Left kidney (tissue), 1 donor: ENCODE measurements at regions not wholly inside any gene's neighbourhood (a gene's known extent, or its start where the extent isn't known, plus 50 kb on each side); places are given as distances from the start of the nearest gene placed in this dataset.

Experiments used
- DNase-seq: peaks from one replicate; pipeline ENCODE4 v3.0.0-alpha.2; 2013

GRCh38 chr2:133768658-133769435, 200.6 kb upstream of the NCKAP5 start:
- no peak for DNase-seq

DNA sequence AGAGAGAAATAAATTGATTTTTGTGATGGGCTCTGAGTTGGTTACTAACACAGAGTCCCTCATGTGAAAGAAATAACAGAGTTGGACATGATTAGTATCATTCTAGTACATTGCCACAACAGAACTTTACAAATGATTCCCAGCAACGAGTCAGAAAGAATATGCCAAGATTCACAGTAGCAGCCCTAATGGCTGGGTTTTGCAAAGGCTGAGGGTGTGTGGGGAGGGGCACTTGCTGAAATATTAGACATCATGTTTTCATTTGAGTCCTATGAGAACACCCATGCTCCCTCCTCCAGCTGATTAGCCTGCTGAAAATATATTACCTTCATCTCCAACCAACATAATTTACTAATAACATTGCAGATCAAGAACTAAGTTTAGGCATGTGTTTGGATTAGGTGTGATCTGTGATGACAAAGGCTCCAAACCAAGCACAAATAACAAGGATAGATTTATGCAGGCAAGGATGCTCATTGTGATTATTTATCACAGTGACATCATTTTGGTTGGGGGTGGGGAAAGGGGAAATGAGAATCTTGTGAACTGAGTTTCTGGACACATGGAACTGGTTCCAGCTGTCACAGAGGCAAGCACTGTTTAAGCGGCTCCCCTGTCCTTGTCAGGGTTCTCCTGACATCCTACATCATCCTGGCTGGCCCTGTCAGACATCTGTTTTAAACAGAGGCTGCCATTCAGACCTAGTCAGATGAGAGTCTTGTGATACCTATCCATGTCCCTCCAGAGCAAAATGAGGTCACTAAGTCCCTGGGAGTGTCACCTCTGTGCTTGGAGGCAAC, 205.8 kb upstream of the NCKAP5 start:
- no peak for DNase-seq

GRCh38 chr2:133774654-133775015, 206.4 kb upstream of the NCKAP5 start:
- DNase-seq, result no peak

DNA sequence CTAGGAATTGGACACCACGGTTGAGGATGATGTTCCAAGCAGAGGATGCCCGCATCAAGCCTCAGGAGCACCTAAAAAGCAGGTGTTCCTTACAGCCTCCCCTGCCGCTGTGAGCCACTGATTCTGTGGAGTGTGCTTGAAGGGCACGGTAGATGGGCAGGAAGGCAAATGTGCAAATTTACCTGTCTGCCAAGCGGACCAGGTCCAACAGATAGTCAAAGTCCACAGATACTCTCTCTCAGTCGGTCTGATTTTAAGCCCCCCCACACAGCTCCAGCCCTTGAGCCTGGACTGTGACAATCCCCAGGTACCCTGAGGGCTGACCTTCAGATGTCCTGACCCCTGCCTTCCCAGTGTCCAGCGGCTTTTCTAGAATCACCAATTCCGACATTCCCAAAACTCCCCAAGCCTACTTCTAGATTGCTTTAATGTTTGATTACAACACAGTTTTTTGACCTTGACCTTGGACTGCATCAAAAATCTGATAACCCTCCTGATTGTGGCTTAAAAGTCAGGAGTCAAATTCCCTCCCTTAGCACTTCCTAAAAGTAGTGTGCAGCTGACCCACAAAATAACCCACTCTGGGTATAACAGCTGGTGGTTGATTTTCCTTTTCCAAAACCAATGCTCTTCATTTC, 208.8 kb upstream of the NCKAP5 start:
- DNase-seq, result no peak

GRCh38 chr2:133777574-133777960, 209.3 kb upstream of the NCKAP5 start:
- DNase-seq, result no peak

GRCh38 chr2:133780099-133780996, 212.1 kb upstream of the NCKAP5 start:
- DNase-seq, result peak; percentile 85

GRCh38 chr2:133780997-133781513, 212.8 kb upstream of the NCKAP5 start:
- no peak for DNase-seq

DNA sequence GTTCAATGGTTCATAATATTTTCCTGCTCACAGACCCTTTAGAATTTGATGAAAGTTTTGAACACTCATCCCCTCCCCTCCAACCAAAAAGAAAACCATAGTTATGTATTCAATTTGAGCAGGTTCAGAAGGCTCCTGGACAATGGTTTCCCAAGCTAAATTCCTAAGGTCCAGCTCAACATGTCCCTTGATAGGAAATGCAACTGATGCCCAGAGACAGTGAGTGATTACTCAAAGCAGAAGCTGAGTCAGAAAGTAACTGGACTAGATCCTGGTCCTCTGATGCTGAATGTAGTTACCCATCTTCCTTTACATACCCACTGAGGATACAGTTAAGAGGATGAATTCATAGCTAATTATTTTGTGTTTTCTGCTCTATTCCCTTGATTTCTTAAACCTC, 218.9 kb upstream of the NCKAP5 start:
- DNase-seq, result no peak

- no peak for DNase-seq
Measured at GRCh38 chr2:133787651-133788050, 219.4 kb upstream of the NCKAP5 start.

DNA sequence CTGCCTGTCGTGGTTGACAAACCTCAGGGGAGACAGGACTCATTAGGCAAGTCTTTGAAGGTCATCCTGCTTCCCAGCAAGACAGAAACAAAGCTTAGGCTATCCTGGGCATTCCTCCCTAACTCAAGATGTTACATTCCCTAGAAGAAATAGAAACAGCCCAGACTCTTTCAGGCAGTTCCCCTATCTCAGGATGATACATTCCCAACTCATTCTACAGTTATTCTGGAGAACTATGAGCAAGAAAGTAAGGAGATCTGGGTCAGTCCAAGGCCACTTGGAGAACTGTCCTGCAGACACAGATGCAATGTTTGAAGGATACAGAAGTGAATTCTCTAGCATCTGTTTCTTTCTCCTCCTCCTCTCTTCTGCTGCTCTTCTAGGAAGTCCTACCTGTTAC, 220.1 kb upstream of the NCKAP5 start:
- no peak for DNase-seq

DNA sequence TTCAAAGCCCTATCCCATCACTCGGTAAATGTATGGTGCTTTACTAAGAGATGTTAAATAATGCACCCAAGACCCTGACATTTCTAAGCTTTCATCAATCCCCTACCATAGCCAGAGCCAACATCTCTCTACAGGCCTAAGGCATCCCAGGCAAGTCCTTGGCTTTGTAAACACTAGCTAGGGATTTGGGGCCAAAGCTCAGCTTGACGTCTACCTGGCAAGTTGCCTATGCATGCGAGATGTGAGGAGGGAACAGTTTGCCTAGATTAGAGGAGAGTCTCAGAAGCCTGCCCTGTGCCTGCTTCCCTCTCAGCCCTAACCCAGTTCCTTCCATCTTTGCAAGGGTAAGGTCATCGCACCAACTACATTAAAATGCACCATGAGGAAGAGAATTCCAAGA, 221.5 kb upstream of the NCKAP5 start:
- DNase-seq, result no peak

DNA sequence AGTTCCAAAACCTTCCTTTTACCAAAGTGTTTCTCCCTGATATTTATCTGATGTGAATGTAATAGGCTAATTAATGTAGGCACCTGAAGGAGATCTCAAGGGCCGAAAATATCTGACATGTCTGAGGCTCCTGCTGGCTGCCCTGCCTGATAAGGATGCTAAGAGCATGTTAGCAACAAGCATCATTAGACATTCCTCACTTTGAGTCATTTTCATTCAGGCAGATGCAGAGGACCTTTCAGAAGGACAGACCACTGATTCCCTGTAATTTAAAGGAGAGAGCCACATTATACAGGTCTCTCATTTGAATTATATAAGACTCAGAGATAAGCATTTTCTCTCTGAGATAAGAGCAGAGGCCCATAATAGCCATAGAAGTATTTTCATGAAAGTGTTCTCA, 222.4 kb upstream of the NCKAP5 start:
- DNase-seq, result no peak

DNA sequence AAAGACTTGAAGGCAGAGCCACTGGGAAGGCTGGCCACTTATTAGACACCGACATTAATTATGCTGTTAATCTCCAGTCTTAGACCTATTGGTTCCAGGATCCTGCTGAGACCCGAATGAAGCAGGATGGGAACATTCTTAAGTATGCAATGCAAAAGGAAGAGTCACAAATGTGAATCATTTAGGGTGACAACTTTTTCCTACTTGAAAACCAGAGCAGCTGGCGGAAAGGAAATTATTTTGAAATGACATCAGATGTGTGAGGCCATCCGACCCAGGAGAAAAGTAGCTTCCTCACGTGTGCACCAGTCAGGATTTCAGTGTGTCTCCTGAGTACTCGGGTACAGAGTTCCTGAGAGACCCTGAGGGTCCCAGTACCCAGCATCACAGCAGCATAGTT, 222.9 kb upstream of the NCKAP5 start:
- no peak for DNase-seq

DNA sequence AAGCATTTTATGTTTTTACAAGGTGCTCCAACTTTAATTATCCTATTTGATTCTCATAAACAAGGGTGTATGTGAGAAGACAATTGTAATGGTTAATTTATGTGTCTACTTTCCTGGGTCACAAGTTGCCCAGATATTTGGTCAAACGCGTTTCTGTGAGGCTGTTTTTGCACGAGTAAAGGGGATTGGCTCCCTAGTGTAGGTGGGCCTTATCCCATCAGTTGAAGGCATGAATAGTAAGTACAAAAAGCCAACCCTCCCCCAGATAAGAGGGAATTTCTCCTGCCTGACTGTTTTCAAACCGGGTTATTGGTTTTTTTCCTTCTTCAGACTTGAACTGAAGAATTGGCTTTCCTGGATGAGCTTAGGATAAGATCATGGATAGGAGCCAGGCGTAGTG, 224.0 kb upstream of the NCKAP5 start:
- no peak for DNase-seq

- DNase-seq, result no peak
Measured at GRCh38 chr2:133794114-133794513, 225.9 kb upstream of the NCKAP5 start.

GRCh38 chr2:133801946-133802345, 233.7 kb upstream of the NCKAP5 start:
- no peak for DNase-seq

DNA sequence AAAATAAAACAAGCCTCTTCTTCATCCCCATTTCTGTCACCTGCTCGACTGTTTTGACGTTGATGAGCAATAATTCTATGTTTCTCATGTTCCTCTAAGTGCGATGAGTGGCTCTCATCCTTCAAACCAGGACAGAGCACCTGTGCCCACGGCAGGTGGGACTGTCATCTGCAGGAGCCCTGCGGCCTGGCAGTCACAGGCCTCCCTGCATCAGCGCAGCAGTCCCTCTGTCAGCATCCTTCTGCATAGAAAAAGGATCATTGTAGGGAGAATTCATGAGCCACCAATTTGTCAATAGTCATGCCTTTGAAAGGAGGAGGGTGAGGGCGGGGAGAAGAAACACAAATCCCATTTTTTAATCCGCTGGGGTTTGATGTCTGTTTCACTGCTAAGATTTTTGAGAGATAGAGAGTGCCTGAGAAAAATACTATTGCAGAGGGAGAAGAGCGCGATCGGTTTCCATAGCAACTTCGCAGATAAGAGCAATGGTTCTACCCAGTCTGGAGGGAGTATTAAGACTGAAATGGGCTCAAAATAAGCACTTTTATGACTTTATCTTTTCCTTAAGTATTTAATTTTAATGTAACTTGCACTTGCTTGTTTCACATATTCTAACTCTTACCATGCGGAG, 234.3 kb upstream of the NCKAP5 start:
- DNase-seq, result no peak

DNA sequence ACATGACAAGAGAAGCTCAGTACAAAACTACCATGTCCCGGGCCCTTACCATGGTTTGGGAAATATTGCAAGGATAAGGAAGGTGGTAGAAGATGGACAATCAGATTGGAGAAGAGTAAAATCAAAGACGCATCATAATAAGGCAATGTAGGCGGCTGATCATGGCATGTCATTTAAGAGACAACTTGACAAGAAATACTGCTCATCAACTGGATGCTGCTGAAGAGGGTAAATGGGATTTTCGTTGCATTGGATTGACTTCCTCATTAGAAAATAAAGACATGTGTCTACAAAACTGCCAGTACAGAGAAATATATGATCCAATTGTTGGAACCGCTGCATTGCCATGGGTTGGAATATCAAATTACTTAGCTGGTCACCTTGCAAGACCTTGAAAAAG, 238.3 kb upstream of the NCKAP5 start:
- DNase-seq, result no peak

DNA sequence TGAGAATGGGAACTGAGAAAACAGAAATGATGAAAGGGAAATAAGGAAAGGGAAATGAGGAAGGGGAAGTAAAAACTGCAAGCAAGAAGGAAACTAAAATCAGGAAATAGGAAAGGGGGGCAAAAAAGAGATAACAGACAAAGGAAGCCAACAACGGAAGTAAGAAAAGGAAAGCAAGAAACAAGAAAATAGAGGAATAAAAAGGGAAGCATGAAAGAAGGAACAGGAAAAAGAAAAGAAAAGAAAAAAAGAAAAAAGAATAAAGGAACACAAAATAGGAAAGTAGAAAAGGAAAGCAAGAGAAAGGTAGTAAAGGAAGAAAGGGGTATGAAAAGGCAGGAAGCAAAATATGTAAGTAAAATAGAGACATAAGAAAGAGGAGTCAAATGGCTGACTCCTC, 241.2 kb upstream of the NCKAP5 start:
- no peak for DNase-seq

- no peak for DNase-seq
Measured at GRCh38 chr2:133810559-133810958, 242.3 kb upstream of the NCKAP5 start.

- DNase-seq, result no peak
Measured at GRCh38 chr2:133811409-133812125, 243.3 kb upstream of the NCKAP5 start.
